H9 (cell line): ENCODE measurements at regions not wholly inside any gene's neighbourhood (a gene's known extent, or its start where the extent isn't known, plus 50 kb on each side); places are given as distances from the start of the nearest gene placed in this dataset.

Experiments used
- DNase-seq: peaks from one replicate; pipeline ENCODE4 v3.0.0-alpha.2; 2017
- H2AFZ ChIP-seq: one replicate; pipeline ENCODE4 v1.6.1; 2013; ENCODE audit warnings: mild to moderate bottlenecking, low read length, control low read depth, moderate library complexity
- H2AK5ac ChIP-seq: 2 replicates; pipeline ENCODE4 v1.6.1; 2013; ENCODE audit warnings: low read length, control low read depth, mixed read lengths; ENCODE audit not compliant: insufficient read length
- H2BK120ac ChIP-seq: one replicate; pipeline ENCODE4 v1.6.1; 2013; ENCODE audit warnings: low read depth, mild to moderate bottlenecking, low read length, control low read depth, inconsistent platforms; ENCODE audit not compliant: poor library complexity, severe bottlenecking
- H2BK12ac ChIP-seq: 2 replicates; pipeline ENCODE4 v1.6.1; 2013; ENCODE audit warnings: low read length, control low read depth, mixed read lengths, low read depth; ENCODE audit not compliant: insufficient read length
- H2BK15ac ChIP-seq: 2 replicates; pipeline ENCODE4 v1.6.1; 2013; ENCODE audit warnings: low read depth, low read length, control low read depth
- H2BK20ac ChIP-seq: one replicate; pipeline ENCODE4 v1.6.1; 2013; ENCODE audit warnings: low read depth, mild to moderate bottlenecking, low read length, control low read depth, inconsistent platforms; ENCODE audit not compliant: poor library complexity, severe bottlenecking
- H2BK5ac ChIP-seq: 2 replicates; pipeline ENCODE4 v1.6.1; 2013; ENCODE audit warnings: low read length, control low read depth, mixed read lengths; ENCODE audit not compliant: insufficient read length
- H3K14ac ChIP-seq: 2 replicates; pipeline ENCODE4 v1.6.1; 2013; ENCODE audit warnings: low read length, control low read depth; ENCODE audit not compliant: insufficient read depth
- H3K18ac ChIP-seq: 2 replicates; pipeline ENCODE4 v1.6.1; 2013; ENCODE audit warnings: low read depth, mild to moderate bottlenecking, mixed read lengths, low read length, control low read depth; ENCODE audit not compliant: insufficient read length
- H3K23ac ChIP-seq: 2 replicates; pipeline ENCODE4 v1.6.1; 2013; ENCODE audit warnings: low read length, control low read depth, mixed read lengths, low read depth; ENCODE audit not compliant: insufficient read length
- H3K23me2 ChIP-seq: 2 replicates; pipeline ENCODE4 v1.6.1; 2013; ENCODE audit warnings: low read depth, mild to moderate bottlenecking, mixed read lengths, low read length, control low read depth; ENCODE audit not compliant: insufficient read length, poor library complexity, severe bottlenecking
- H3K27ac ChIP-seq: 2 replicates; pipeline ENCODE4 v1.5.1; 2013; ENCODE audit warnings: low read length, control low read depth, mixed read lengths, low read depth; ENCODE audit not compliant: insufficient read length
- H3K27me3 ChIP-seq: 2 replicates; pipeline ENCODE4 v1.6.1; 2013; ENCODE audit warnings: low read length, control low read depth, inconsistent platforms; ENCODE audit not compliant: insufficient read depth
- H3K4ac ChIP-seq: 2 replicates; pipeline ENCODE4 v1.6.1; 2013; ENCODE audit warnings: low read depth, mild to moderate bottlenecking, control low read depth, inconsistent platforms, low read length, moderate library complexity
- H3K4me1 ChIP-seq: 2 replicates; pipeline ENCODE4 v1.6.1; 2013; ENCODE audit warnings: low read length, control low read depth, inconsistent platforms; ENCODE audit not compliant: insufficient read depth
- H3K4me2 ChIP-seq: 2 replicates; pipeline ENCODE4 v1.6.1; 2013; ENCODE audit warnings: low read length, control low read depth, mixed read lengths; ENCODE audit not compliant: insufficient read length, insufficient read depth
- H3K56ac ChIP-seq: 2 replicates; pipeline ENCODE4 v1.6.1; 2013; ENCODE audit warnings: low read depth, mild to moderate bottlenecking, mixed read lengths, low read length, control low read depth; ENCODE audit not compliant: insufficient read length
- H3K79me1 ChIP-seq: 2 replicates; pipeline ENCODE4 v1.6.1; 2013; ENCODE audit warnings: low read depth, mild to moderate bottlenecking, moderate library complexity, low read length, control low read depth, inconsistent platforms; ENCODE audit not compliant: insufficient read depth, poor library complexity, severe bottlenecking
- H3K79me2 ChIP-seq: 2 replicates; pipeline ENCODE4 v1.6.1; 2013; ENCODE audit warnings: low read length, control low read depth, inconsistent platforms; ENCODE audit not compliant: insufficient read depth
- H3K9ac ChIP-seq: 2 replicates; pipeline ENCODE4 v1.6.1; 2013; ENCODE audit warnings: low read length, control low read depth, mixed read lengths; ENCODE audit not compliant: insufficient read length; ENCODE audit errors: extremely low read depth
- H3K9me3 ChIP-seq: one replicate; pipeline ENCODE4 v1.6.1; 2013; ENCODE audit warnings: low read depth, low read length, inconsistent platforms; ENCODE audit not compliant: control insufficient read depth
- H3T11ph ChIP-seq: one replicate; pipeline ENCODE4 v1.6.1; 2013; ENCODE audit warnings: mild to moderate bottlenecking, low read length, control low read depth, inconsistent platforms
- H4K20me1 ChIP-seq: one replicate; pipeline ENCODE4 v1.6.1; 2013; ENCODE audit not compliant: control insufficient read depth, insufficient read length, insufficient read depth
- H4K5ac ChIP-seq: 2 replicates; pipeline ENCODE4 v1.6.1; 2013; ENCODE audit warnings: low read depth, mild to moderate bottlenecking, mixed read lengths, low read length, control low read depth; ENCODE audit not compliant: insufficient read length
- H4K8ac ChIP-seq: replicated peaks from 2 replicates; pipeline ENCODE4 v1.6.1; 2013; ENCODE audit warnings: low read length, control low read depth, mixed read lengths, low read depth; ENCODE audit not compliant: insufficient read length
- H4K91ac ChIP-seq: 2 replicates; pipeline ENCODE4 v1.6.1; 2013; ENCODE audit warnings: low read depth, mild to moderate bottlenecking, moderate library complexity, mixed read lengths, low read length, control low read depth; ENCODE audit not compliant: insufficient read length
- H3K27ac Mint-ChIP-seq, 3 experiments: 2 replicates in 2 of 3; 3 replicates in 1 of 3; pipeline ENCODE4 v1.8.0; 2020 to 2021; ENCODE audit warnings: mixed read lengths in 3 of 3, mild to moderate bottlenecking in 1 of 3, moderate library complexity in 1 of 3
- H3K27me3 Mint-ChIP-seq: 2 replicates; pipeline ENCODE4 v1.8.0; 2021; ENCODE audit warnings: low read depth, mild to moderate bottlenecking, moderate library complexity, mixed read lengths
- H3K36me3 Mint-ChIP-seq, 3 experiments: 2 replicates in 2 of 3; 3 replicates in 1 of 3; pipeline ENCODE4 v1.8.0; 2020 to 2021; ENCODE audit warnings: low read depth in 3 of 3, mixed read lengths in 3 of 3; ENCODE audit not compliant: insufficient read depth in 1 of 3
- H3K4me1 Mint-ChIP-seq, 2 experiments: 2 replicates each; pipeline ENCODE4 v1.8.0; 2020; ENCODE audit warnings: mixed read lengths in 2 of 2
- H3K4me3 Mint-ChIP-seq, 2 experiments: 2 replicates in 1 of 2; 3 replicates in 1 of 2; pipeline ENCODE4 v1.8.0; 2020 to 2021; ENCODE audit warnings: mild to moderate bottlenecking in 2 of 2, mixed read lengths in 2 of 2, moderate library complexity in 1 of 2
- H3K9me3 Mint-ChIP-seq, 2 experiments: 2 replicates in 1 of 2; 3 replicates in 1 of 2; pipeline ENCODE4 v1.8.0; 2020; ENCODE audit warnings: mild to moderate bottlenecking in 2 of 2, mixed read lengths in 2 of 2, moderate library complexity in 1 of 2
- WGBS: extraction: QIAGEN DNeasy Blood & Tissue Kit; methylation state at CpG from one replicate; pipeline ENCODE4 v1.1.7; 2013; ENCODE audit warnings: missing lambda C conversion rate, low lambda C conversion rate, mixed read lengths; ENCODE audit not compliant: insufficient read length; ENCODE audit errors: extremely low coverage; 5-methylcytosine and 5-hydroxymethylcytosine counted together
- TF ChIP-seq, protein P1 (sequence below): fragments of 200-600 bp; sonication (generic); conservative IDR thresholded peaks from 3 replicates; pipeline ENCODE4 v1.8.0; 2021; ENCODE audit warnings: antibody characterized with exemption, mild to moderate bottlenecking

DNA sequence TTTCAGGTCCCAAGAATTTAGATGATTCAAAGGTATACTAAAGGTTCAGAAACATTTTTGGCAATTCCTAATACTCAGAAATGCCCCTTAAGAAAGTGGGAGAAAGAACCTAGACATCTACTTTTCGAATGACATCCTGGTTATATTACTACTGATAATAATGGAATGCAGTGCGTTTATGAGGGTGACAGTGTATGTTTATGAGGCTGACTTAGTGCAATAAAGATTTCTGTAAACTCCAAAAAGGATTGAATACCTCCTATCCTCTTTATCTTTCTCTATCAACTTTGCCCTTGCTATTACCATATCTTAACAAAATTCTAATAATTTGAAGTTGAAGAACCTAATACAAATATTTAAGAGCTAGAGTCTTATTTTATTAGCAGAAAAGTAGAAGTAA is 348.9 kb upstream of the EPHA6 start:
- Histone ChIP-seq H4K5ac (no peak overlapping the region), H3K9ac (no peak overlapping the region), H2AK5ac (no peak overlapping the region), H2BK120ac (no peak overlapping the region), H3K4me2 (no peak overlapping the region), H2BK15ac (no peak overlapping the region), H3K27me3 (no peaks in the 10 kb centered on the region), H3K14ac (no peak overlapping the region), H3K4me1 (no peaks in the 10 kb centered on the region), H2BK20ac (no peak overlapping the region), H4K20me1 (no peaks in the 10 kb centered on the region), H3K56ac (no peak overlapping the region), H4K8ac (no peak overlapping the region), H4K91ac (no peak overlapping the region), H3K79me1 (no peaks in the 10 kb centered on the region), H3K27ac (no peak overlapping the region), H2BK5ac (no peak overlapping the region), H3K18ac (no peak overlapping the region), H3K23me2 (no peaks in the 10 kb centered on the region), H3K23ac (no peak overlapping the region), H2BK12ac (no peak overlapping the region), H3T11ph (no peak overlapping the region), H3K4ac (no peak overlapping the region), H2AFZ (no peak overlapping the region), H3K9me3 (no peaks in the 10 kb centered on the region), H3K79me2 (no peaks in the 10 kb centered on the region)
- no peak for DNase-seq
- Mint-ChIP-seq H3K9me3 (0 out of 5 replicates have a peak, but pooled peaks cover 0 to under 1% of the 10 kb centered on the region in 2 experiments), H3K4me3 (no peak overlapping the region), H3K36me3 (no peaks in the 10 kb centered on the region), H3K27ac (no peak overlapping the region), H3K4me1 (no peaks in the 10 kb centered on the region), H3K27me3 (no peaks in the 10 kb centered on the region)
- no CpG with 5 or more reads among the region's 2 CpGs for WGBS
- TF ChIP-seq, protein P1, sequence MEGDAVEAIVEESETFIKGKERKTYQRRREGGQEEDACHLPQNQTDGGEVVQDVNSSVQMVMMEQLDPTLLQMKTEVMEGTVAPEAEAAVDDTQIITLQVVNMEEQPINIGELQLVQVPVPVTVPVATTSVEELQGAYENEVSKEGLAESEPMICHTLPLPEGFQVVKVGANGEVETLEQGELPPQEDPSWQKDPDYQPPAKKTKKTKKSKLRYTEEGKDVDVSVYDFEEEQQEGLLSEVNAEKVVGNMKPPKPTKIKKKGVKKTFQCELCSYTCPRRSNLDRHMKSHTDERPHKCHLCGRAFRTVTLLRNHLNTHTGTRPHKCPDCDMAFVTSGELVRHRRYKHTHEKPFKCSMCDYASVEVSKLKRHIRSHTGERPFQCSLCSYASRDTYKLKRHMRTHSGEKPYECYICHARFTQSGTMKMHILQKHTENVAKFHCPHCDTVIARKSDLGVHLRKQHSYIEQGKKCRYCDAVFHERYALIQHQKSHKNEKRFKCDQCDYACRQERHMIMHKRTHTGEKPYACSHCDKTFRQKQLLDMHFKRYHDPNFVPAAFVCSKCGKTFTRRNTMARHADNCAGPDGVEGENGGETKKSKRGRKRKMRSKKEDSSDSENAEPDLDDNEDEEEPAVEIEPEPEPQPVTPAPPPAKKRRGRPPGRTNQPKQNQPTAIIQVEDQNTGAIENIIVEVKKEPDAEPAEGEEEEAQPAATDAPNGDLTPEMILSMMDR: no peak
